SJCRH30 (cell line): ENCODE measurements at regions not wholly inside any gene's neighbourhood (a gene's known extent, or its start where the extent isn't known, plus 50 kb on each side); places are given as distances from the start of the nearest gene placed in this dataset.
"Not testable (repeated sequence)": the region's sequence is repeated elsewhere in the genome, so short reads cannot be mapped to it uniquely, and the experiment has no call there.

ENCODE experiments used
- DNase-seq, 2 experiments: peaks; one replicate each; pipeline ENCODE4 v3.0.0-alpha.2; 2015 to 2020
- H3K27ac ChIP-seq: fragments of 250-450 bp; sonication (Bioruptor Pico); 2 replicates; pipeline ENCODE4 v1.5.1; 2020; ENCODE audit warnings: mild to moderate bottlenecking, moderate library complexity
- H3K27me3 ChIP-seq: fragments of 250-450 bp; sonication (Bioruptor Pico); 2 replicates; pipeline ENCODE4 v1.5.1; 2020; ENCODE audit warnings: mild to moderate bottlenecking, moderate library complexity
- H3K36me3 ChIP-seq: fragments of 250-450 bp; sonication (Bioruptor Pico); 2 replicates; pipeline ENCODE4 v1.5.1; 2020; ENCODE audit warnings: mild to moderate bottlenecking, moderate library complexity
- H3K4me1 ChIP-seq: fragments of 250-450 bp; sonication (Bioruptor Pico); 2 replicates; pipeline ENCODE4 v1.5.1; 2020; ENCODE audit warnings: mild to moderate bottlenecking, moderate library complexity
- H3K4me3 ChIP-seq: fragments of 250-450 bp; sonication (Bioruptor Pico); 2 replicates; pipeline ENCODE4 v1.5.1; 2020; ENCODE audit warnings: mild to moderate bottlenecking, moderate library complexity
- H3K9me3 ChIP-seq: fragments of 250-450 bp; sonication (Bioruptor Pico); replicated peaks from 2 replicates; pipeline ENCODE4 v1.5.1; 2020; ENCODE audit warnings: mild to moderate bottlenecking, moderate library complexity

- H3K27ac ChIP-seq = peak overlapping the region; percentile 70
- not testable (repeated sequence) for H3K4me3 ChIP-seq, H3K36me3 ChIP-seq, H3K4me1 ChIP-seq, H3K9me3 ChIP-seq, H3K27me3 ChIP-seq
- peak; percentile 46 to 52 for DNase-seq
Observed at GRCh38 chr11:83346706-83347105, 60.5 kb upstream of the CCDC90B start.

GRCh38 chr11:83344521-83344920, 58.4 kb upstream of the CCDC90B start:
- H3K27ac ChIP-seq, H3K9me3 ChIP-seq, DNase-seq, H3K4me3 ChIP-seq, H3K36me3 ChIP-seq, H3K27me3 ChIP-seq, H3K4me1 ChIP-seq: not testable (repeated sequence)

- DNase-seq = no peak
- Histone ChIP-seq H3K9me3 (no peaks in the 10 kb centered on the region), H3K4me1 (no peaks in the 10 kb centered on the region), H3K36me3 (no peaks in the 10 kb centered on the region), H3K4me3 (no peak overlapping the region), H3K27me3 (no peaks in the 10 kb centered on the region), H3K27ac (no peak overlapping the region)
Observed at GRCh38 chr11:83336993-83337392, 50.8 kb upstream of the CCDC90B start.
